Vagina (tissue), 2 donors: ENCODE measurements at regions not wholly inside any gene's neighbourhood (a gene's known extent, or its start where the extent isn't known, plus 50 kb on each side); places are given as distances from the start of the nearest gene placed in this dataset.

Experiments used
- POLR2A ChIP-seq, 2 donors: fragments of 450-650 bp; IDR thresholded peaks; one replicate each; pipeline ENCODE4 v1.6.1; 2017; ENCODE audit warnings: antibody characterized with exemption in 2 of 2, mild to moderate bottlenecking in 2 of 2, moderate library complexity in 2 of 2
- TF ChIP-seq, protein P1 (sequence below), 3 experiments: fragments of 450-650 bp in 2 of 3; fragments of 200-600 bp in 1 of 3; sonication (generic) in 1 of 3; IDR thresholded peaks; one replicate each; pipeline ENCODE4 v1.5.1; 2017 to 2019; ENCODE audit warnings: antibody characterized with exemption in 3 of 3, mild to moderate bottlenecking in 2 of 3, moderate library complexity in 2 of 3

DNA sequence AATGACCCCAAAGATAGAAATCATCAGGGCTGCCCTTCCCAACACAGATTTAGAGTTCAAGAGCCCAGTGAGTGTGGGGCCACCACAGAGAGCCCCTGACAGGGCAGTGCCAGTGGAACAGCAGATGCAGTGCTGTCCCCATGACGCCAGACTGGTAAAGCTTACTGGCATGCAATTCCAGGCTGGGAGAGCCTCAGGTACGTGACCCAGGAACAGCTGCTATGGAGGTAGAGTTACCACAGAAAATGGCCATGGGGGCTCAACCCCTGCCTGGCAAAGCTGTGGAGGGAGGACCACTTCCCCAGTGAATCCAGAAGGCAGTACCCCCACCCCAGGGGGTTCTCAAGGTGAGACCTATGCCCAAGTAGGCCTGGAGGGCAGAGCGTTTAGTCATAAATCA is 228.5 kb downstream of the POLR1F start:
- no peak for TF ChIP-seq POLR2A (IDR thresholded peaks at IDR 0.05)
- TF ChIP-seq, protein P1, sequence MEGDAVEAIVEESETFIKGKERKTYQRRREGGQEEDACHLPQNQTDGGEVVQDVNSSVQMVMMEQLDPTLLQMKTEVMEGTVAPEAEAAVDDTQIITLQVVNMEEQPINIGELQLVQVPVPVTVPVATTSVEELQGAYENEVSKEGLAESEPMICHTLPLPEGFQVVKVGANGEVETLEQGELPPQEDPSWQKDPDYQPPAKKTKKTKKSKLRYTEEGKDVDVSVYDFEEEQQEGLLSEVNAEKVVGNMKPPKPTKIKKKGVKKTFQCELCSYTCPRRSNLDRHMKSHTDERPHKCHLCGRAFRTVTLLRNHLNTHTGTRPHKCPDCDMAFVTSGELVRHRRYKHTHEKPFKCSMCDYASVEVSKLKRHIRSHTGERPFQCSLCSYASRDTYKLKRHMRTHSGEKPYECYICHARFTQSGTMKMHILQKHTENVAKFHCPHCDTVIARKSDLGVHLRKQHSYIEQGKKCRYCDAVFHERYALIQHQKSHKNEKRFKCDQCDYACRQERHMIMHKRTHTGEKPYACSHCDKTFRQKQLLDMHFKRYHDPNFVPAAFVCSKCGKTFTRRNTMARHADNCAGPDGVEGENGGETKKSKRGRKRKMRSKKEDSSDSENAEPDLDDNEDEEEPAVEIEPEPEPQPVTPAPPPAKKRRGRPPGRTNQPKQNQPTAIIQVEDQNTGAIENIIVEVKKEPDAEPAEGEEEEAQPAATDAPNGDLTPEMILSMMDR (IDR thresholded peaks at IDR 0.05): no peak
